HuH-7 (cell line): ENCODE measurements at regions not wholly inside any gene's neighbourhood (a gene's known extent, or its start where the extent isn't known, plus 50 kb on each side); places are given as distances from the start of the nearest gene placed in this dataset.
"Not testable (repeated sequence)": the region's sequence is repeated elsewhere in the genome, so short reads cannot be mapped to it uniquely, and the experiment has no call there.

ENCODE experiments used
- DNase-seq: peaks from one replicate; pipeline ENCODE4 v3.0.0; 2011; ENCODE audit warnings: low spot score

GRCh38 chr4:122100508-122100907 is 51.6 kb upstream of the BLTP1 start:
- no peak for DNase-seq

DNA sequence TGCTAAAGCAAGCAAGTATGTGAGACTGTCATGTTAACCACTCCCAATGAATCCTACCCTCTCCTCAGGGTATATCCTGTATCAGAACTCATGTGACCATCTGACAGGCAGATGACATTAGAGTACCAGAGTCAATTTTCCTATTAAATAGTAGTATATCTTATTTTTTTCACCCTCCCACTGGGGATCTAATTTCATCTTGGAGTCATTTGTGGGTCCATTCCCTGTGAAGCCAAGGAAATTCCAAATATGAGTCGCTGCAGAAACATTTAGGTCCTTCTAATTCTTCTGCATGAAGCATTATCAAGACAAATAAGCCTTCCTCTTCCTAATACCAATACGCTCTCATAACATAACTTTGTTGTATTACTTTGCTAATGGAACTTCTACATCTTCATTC is 52.2 kb upstream of the BLTP1 start:
- no peak for DNase-seq

- DNase-seq: no peak
These were observed 60.2 kb upstream of the BLTP1 start for GRCh38 chr4:122091836-122092405.

DNA sequence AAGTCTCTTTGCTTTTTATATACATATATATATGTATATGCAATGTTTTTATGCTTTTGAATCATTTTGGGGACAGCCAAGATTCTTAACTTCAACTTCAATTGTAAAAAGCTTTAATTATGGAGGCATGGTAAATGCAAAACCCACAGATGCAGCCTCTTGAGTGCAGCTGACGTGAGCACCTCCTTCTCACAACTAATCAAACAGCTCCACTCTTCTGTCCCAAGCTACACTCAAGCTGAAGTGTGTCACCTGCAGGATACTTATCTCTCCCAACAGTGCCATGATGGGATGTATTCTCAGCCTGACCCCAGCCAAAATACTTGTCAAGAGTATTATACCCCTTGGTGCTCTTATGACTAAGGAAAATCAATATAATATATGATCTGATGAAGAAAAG is 60.7 kb upstream of the BLTP1 start:
- no peak for DNase-seq

- DNase-seq: no peak
These were observed 61.1 kb upstream of the BLTP1 start for GRCh38 chr4:122090989-122091388.

DNA sequence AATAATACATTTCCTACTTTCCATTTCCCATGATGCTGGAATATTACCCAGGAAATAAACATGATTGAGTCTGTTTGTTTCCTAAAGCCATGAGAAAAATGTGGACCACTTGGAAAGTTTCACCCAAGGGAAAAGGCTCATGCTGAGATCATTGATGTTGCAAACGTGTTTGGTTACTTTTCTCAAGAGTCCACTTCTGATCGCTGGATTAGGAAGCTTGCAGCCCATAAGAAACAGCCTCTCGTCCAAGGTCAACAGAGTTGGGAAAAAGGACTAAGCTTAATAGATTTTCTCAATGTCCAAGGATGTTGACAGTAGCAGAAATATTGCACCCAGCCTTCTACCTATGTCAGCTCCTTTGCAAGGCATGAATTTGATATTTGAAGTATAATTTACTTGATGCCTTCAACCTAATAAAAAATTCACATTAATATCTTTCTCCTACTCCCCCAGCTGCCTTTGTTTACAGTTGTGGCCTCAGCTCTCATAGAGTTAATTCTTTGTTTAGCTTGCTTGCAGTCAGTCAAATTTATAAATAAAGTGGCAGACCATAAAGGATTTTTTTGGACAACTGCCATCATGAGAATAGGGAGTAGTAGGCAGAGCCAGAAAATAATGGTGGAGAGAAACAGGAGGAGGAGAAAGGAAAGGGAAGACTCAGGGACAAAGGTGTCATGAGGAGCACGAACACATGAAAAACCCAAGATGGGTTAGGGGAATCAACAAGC is 65.6 kb upstream of the BLTP1 start:
- DNase-seq: no peak

DNA sequence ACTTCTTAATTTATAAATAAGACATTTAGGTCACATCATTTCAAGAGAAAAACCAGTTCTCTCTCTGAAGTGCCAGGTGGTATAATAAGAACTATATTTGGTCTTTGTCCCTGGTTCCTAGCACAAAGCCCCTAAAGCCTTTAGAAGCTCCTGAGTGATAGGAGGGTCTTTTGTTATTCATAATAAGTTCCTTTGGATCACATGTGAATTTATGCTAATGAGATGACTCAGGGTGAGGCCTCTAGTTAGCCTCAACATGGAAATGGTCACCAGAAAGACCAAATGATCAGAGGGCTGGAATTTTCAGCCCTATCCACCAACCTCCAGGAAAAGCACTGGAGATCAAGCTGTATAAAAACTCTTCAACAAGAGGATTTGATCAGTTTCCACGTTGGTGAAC is 68.1 kb upstream of the BLTP1 start:
- no peak for DNase-seq

DNA sequence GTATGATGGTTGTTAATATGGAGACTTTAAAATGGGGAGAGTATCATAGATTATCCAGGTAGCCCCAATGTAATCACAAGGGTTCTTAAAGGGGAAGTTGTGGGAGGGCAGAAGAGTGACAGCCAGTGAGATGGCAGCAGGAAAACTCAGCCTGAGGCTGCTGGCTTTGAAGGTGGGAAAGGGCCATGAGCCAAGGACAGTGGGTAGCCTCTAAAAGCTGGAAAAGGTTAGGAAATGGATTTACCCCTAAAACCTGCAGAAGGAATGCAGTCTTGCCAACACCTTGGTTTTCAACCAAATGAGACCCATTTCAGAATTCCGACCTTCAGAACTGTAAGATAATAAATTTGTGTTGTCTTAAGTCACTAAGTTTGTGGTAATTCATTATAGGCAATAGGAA is 68.8 kb upstream of the BLTP1 start:
- DNase-seq: no peak

DNA sequence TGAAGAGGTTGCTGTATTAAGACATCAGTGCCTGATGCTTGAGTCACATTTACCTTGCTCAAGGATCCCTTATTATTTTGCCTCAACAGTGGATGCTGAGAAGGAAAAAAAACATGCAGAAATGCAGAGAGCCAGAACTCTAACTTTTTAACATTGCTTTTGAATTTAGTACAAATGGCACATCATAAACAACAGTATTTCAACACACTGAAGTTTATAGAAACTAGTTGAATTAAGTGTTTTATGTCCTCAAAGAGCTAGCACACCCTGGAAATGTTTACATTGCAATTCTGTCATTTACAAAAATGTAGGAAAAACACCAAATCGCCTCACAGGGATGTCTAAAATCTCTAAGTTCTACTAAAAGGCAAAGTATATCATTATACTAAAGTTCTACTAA is 69.5 kb upstream of the BLTP1 start:
- DNase-seq: no peak

GRCh38 chr4:122077653-122078052 is 74.5 kb upstream of the BLTP1 start:
- not testable (repeated sequence) for DNase-seq

GRCh38 chr4:122076835-122077234 is 75.3 kb upstream of the BLTP1 start:
- not testable (repeated sequence) for DNase-seq

DNA sequence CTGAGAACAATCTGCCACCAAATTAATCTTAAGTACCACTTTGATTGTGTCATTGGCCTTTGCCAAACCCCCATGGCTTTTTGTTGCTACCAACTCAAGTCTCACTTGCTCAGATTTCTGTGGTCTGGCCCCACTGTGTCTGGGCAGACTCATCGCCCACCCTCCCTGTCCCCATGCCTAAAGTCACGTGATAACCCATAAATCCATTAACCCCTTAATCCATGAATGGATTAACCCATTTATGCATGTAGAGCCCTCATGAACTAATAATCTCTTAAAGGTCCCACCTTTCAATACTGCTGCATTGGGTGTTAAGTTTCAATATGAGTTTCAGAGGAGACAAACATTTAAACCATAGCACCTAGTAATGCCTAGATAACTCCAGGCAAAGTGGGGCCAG is 78.5 kb upstream of the BLTP1 start:
- no peak for DNase-seq

GRCh38 chr4:122065915-122066314 is 86.2 kb upstream of the BLTP1 start:
- DNase-seq: no peak

DNA sequence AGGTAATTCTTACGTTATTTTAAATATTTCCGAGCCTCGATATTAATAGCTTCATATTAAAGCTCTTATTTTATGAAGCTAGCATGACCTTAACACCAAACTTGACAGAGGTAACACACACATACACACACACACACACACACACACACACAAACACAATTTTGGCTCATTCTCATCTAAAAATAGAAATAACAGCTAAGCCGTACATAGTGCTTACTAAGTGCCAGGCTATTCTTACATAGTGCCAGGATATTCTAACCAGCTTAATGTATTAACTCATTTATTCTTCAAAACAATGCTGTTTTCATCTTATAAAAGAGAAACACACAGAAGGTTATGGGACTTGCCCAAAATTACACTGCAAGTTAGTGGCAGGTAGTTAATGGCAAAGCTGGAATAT is 87.0 kb upstream of the BLTP1 start:
- DNase-seq: no peak

DNA sequence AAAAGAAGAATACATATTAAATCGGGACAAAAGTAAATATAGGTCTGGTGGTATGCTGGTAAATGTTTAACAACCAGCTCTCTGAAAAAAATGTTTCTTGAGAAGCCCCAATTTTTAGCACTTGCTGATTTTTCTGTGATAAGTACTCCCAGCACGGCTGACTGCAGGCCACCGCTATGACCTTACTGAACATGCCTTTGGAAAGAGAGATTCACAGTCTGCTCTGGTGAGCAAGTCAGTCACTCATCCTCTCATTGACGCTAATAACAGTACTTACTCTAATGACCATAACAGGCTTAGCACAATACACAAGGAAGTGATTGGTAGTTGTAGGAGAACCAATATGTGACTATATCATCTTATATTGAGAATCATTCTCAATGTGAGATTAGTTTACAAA is 98.9 kb upstream of the BLTP1 start:
- no peak for DNase-seq

GRCh38 chr4:122052677-122053076 is 99.5 kb upstream of the BLTP1 start:
- no peak for DNase-seq

DNA sequence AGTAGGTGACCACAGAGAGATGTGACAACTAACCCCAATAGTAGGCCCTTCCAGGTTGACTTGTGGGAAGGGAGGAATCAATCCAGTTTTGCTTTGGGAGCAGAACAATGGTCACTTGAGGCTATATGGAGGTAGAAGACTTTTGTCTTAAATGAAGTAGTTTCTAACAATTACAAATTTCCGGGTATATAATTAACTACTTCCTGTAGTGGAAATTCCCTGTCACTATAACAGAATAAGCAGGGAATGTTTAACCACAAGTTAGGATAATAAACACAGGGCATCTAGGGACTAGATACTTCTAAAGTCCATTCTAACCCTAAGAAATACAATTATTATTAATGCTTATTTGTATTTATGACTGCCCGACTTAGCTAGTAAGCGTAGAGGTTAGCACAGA is 99.0 kb upstream of the TRPC3 start:
- DNase-seq: no peak

GRCh38 chr4:122047456-122048425 is 95.9 kb upstream of the TRPC3 start:
- no peak for DNase-seq

DNA sequence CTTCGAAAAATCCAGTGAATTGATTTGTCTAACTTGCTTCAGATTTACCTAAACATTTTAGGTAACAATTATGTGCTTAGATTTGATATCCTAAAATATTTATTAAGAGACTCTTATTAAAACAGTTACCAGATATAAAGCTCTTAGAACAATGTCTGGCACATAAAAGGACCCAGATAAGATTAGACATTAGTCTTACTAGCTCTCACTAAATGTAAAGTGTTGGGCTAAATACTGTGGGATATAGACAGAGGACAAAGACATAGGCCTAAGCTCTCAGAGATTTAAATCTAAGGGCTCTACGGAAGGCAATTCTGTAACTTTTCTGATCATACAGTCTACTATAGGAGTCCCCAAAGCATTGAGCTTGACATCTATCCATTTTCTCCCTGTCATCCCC is 94.4 kb upstream of the TRPC3 start:
- no peak for DNase-seq

DNA sequence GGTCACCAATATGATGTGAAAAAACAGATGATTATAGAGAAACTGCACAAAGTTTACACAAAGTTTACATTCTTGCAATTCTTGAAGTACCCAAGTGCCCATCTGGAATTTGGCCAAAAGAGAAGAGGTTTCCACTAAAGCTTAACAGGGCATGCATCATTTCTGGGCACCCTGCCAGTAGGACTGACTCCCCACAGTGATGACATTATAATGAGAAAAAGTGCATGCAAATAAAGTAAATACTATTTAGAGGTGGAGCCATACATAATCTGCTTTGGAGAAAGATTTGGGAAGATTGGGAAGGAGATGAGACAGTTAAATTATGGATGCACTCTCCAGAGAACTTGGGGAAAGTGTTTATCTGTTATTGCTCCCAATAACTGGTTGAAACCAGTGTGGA is 93.7 kb upstream of the TRPC3 start:
- no peak for DNase-seq

GRCh38 chr4:122044501-122044900 is 92.6 kb upstream of the TRPC3 start:
- no peak for DNase-seq

- no peak for DNase-seq
These were observed 89.5 kb upstream of the TRPC3 start for GRCh38 chr4:122041312-122041711.

GRCh38 chr4:122038896-122039295 is 87.0 kb upstream of the TRPC3 start:
- no peak for DNase-seq
